Dermis microvascular lymphatic vessel endothelial cell (primary cell): ENCODE measurements at regions not wholly inside any gene's neighbourhood (a gene's known extent, or its start where the extent isn't known, plus 50 kb on each side); places are given as distances from the start of the nearest gene placed in this dataset.
A peak's percentile ranks its signal among the peaks of the same experiment; 100 is the strongest.

Source experiments
- DNase-seq, 2 donors: peaks; one replicate each; pipeline versions ENCODE4 v3.0.0 to v3.0.0-alpha.2; 2010; ENCODE audit warnings: low read depth in 2 of 2

DNA sequence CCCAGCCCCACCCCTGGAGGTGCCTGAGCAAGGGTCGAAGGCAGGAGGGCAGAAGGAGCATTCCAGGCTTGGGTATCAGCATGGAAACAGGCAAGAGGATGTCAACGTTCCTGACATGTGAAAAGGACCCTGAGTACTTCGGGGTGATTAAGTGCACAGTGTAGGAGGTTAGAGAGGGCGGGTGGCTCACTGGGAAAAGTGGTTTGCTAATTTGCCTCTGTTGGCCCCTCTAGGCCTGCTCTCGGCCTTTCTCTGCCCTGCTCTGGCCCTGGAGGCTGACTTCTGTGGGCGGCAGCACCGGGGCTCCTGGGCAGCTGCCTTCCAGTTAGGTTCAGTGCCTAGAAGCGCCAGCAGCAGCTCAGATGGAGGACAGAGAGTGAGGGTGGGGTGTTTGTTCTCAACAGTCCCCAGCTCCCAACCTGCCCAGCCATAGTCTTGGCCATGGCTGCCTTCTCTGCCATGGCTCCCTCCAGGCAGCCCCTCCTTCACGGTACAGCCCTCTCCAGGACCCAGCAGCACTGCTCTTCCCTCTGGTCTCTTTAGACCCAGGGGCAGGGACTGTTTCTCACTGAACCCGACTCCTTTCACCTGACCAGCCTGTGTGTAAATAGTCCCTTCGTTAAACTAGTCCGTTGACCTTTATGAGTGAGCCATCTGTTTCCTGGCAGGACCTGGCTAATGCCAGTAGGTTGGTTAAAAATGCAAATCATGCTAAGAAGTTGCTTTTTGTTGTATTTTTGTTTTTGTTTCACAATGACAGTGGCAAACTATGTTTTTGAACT is 107.1 kb upstream of the TPM1 start:
- peak in 1 of 2 donors; percentile 55 for DNase-seq

DNA sequence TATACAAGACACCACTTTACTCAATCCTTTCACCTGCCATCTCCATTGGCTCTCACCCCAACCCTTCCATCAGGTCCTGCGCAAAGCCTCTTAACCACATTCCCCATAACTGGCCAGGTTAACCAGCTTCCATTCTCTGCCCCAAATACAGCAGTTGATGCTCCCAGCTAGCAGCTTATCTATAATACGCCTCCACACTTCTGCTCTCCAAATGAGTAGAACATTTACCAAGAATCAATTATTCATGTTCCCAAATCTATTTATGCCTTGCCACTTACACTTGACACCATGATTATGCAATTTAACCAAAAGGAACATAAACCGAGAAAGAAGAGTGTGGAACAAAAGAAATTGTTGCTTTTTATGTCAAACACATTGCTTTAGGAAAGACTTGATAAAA is 103.7 kb upstream of the TPM1 start:
- no peak for DNase-seq

DNA sequence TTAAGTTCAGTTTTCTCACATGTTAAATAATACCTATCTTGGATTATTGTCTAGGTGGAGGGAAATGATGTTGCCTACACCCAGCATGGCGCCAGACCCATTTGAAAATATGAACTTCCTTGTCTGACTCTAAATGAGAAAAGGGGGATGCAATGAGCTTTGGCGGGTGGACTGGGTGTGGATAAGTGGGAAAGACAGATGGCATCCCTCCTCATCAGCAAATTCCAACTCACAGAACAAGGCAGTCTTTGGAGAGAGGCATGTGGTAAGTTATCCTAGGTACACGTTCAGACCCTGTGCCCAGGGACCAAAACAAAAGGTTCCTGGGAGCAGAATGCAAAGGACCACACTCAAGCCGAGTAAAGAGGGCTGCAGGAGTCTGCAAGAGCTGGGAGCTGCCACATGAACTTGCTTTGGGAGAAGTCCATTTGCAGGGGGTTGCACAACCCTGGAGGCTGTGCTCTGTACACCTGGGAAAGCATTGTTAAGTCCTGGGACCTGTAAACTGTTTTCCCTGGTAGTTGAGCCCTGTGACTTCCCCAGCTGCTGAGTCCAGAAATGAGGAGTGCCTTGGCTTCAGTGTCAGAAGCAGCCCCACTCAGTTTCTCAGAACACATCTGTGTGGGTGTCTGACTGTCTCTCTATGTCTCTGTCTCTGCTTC is 102.3 kb upstream of the TPM1 start:
- DNase-seq = no peak

DNA sequence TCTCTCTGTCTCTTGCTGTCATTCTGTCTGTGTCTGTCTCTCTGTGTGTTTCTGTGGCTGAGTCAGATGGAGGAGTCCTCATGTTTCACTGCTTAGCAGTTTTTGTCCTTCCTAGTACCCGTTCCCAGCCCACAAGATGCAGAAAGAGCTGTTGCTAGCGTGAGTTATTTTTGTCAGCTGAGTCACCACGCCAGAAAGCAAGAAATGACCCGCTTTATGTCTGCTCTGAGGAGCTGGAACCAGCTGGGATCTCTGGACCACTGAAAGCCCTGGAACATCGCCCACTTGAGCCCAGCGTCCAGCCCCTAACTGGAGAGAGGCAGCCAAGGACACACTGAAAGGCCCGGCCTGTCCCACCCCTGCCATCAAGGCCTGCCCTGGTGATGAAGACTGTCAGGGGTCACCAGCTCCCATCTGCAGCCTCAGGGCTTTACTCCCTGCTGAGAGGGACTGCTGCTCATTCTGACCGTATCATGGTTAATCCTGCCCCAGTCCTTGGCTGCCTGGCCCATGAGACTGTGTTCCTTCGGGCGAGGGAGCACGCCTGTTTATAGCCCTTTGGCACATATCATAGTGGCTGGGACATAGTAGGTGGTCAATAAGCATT is 101.7 kb upstream of the TPM1 start:
- peak in 1 of 2 donors; percentile 63 for DNase-seq

DNA sequence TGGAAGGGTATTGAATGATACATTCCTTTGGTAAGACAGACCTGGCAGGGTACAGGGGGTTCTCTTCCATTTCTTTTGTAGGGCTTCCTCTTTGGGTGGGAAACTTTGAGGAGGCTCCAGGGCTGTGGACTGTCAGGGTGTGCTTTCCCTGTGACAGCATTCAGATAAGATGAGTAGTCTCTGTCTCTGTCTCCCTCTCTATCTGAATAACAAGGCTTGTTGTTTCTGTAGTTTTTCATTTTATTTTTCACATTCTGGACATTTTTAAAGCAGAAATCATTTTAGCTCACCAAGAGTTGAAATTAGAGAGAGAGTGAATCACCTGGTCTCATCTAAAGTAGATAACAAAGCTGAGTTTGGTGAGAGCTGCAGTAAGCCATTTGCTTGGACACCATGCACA is 100.8 kb upstream of the TPM1 start:
- no peak for DNase-seq

DNA sequence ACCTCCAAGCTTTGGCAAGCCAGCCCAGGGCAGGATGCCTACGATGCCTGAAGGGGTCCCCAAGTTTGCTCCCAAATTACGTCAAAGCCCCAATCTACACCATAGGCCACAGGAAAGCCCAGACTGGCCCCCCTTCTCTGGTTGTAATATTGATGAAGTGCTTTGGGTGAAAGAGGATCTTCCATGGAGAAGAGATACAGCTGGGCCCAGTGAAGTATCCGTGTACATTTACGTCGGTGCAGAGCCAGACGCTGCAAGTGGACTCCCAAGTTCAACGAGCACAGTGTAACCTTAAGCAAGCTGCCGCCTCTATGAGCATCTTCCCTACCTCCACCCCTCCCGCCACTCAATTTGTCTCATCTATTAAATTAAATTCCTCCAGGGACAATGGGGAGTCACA is 100.1 kb upstream of the TPM1 start:
- no peak for DNase-seq

DNA sequence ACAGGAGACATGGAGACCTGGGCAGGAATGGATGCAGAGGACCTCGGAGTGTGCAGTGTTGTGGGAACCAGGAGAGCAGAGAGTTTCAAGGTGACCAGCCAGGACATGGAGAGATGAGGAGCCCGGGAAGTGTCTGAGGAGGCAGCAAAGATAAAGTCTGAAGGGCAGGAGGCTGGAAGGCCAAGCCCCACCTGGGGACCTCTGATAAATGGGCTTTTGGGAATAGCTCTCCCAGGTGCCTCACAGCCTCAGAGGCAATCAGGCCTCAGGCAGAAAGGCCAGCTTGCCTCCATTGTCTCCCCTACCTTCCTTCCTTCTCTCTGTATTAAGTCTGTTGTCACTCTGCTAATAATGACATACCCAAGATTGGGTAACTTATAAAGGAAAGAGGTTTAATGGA is 97.5 kb upstream of the TPM1 start:
- DNase-seq = no peak

DNA sequence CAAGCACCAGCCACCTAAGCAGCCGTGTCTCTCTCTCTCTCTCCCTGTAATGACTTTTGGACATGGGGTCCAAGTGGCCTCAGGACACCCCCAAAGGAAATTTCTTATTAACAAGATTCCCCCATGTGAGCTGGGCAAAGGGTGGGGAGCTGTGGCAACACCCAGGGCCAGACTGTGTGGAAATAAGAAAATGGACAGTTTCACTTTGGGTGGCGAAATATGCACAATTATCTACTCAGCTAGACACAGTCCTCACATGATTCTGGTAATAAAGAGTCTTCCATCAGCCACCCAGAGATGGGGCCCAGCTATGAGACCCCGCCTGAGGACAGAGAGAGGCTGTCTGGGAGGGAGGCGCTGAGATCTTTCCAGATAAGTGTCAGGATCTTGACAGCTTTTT is 96.8 kb upstream of the TPM1 start:
- DNase-seq = no peak

DNA sequence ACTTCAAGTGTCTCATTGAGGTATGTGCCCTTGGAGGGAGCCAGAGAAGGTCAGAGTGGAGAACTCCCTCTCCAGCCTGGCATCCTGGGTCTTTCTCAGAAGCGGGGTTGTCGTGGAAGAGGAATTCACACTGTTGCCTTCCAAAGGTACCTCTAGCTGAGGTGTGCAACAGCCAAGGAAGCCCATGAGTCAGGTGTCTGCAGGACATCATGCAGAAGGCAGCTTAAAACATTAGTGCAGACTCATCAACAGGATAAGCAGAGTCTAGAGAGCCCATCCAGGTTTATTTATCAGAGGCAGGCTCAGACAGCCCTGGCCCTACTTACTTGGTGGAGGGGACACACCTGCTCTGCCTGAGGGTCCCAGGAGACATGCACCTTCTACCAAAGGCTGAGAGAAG is 95.6 kb upstream of the TPM1 start:
- no peak for DNase-seq

DNA sequence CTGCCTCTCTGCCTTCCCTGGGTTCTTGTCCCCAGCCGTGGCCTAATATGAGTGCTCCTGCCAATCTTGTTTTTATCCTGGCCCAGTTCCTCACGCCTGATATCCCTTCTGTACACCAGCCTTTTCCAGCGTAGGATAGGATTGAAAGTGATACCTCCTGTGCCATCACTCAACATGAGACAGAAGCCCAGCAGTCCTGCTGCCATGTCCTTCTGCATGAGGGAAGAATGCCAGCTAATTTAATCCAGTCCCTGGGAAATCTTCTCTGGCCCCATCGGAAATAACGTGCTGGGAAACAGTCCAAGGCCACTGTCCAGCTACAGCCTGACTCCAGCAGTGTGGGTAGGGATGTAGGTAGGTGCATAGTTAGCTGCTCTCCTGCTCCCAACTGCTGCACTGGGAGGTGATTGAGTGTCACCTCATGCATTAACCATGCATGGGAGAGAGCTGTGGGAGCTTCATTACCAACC is 92.0 kb upstream of the TPM1 start:
- DNase-seq = peak; percentile 37 to 63

DNA sequence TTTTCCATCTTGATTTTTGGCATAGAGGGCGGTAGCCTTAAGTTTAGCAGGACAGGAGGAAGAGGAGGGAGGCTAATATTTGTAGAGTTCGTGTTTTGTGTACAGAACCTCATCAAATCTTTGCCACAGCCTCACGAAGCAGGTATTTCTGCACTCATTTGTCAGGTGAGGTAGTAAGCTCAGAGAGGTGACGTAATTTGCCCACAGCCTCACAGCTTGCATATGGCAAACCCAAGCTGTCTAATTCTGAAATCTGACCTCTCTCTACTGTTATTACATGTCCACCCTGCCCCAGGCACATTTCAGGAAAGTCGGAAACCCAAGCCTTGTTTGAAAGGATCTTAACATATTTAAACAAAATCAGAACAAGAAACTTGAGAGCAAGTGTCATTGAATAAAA is 91.1 kb upstream of the TPM1 start:
- no peak for DNase-seq

DNA sequence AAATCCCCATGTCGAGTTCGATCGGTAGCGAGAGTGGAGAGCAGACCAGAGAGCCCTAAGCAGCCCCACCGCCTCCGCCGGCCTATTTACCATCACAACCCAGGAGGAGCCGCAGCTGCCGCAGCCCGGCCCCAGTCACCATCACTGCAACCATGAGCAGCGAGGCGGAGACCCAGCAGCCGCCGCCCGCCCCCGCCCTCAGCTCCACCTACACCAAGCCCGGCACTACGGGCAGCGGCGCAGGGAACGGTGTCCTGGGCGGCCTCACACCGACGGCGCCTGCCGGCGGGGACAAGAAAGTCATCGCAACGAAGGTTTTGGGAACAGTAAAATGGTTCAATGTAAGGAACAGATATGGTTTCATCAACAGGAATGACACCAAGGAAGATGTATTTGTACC is 89.5 kb upstream of the TPM1 start:
- no peak for DNase-seq

DNA sequence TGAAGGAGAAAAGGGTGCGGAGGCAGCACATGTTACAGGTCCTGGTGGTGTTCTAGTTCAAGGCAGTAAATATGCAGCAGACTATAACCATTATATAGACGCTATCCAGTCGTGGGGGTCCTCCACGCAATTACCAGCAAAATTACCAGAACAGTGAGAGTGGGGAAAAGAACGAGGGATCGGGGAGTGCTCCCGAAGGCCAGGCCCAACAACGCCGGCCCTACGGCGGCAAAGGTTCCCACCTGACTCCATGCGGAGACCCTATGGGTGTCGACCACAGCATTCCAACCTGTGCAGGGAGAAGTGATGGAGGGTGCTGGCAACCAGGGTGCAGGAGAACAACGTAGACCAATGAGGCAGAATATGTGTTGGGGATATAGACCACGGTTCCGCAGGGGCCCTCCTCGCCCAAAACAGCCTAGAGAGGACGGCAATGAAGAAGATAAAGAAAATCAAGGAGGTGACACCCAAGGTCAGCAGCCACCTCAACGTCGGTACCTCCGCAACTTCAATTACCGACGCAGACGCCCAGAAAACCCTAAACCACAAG is 89.0 kb upstream of the TPM1 start:
- DNase-seq = no peak

DNA sequence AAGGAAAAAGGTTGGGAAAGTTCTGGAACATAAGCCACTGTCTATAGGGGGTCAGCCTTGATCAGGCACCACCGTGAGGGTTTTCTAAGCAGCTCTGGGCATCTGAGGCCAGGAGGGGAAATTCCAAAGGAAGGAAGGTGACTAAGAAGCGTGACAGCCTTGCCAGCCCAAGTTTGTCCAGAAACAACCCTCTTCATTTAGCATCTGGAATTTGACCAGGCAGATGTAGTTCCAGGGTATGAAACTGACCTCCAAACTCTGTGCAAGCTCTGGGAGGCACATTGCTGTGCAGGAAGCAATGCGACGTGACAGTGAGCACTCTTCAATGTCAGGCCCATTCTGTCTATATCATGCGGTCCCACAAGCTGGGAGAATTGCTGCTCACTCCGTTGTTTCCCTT is 85.4 kb upstream of the TPM1 start:
- DNase-seq = peak in 1 of 2 donors; percentile 81

DNA sequence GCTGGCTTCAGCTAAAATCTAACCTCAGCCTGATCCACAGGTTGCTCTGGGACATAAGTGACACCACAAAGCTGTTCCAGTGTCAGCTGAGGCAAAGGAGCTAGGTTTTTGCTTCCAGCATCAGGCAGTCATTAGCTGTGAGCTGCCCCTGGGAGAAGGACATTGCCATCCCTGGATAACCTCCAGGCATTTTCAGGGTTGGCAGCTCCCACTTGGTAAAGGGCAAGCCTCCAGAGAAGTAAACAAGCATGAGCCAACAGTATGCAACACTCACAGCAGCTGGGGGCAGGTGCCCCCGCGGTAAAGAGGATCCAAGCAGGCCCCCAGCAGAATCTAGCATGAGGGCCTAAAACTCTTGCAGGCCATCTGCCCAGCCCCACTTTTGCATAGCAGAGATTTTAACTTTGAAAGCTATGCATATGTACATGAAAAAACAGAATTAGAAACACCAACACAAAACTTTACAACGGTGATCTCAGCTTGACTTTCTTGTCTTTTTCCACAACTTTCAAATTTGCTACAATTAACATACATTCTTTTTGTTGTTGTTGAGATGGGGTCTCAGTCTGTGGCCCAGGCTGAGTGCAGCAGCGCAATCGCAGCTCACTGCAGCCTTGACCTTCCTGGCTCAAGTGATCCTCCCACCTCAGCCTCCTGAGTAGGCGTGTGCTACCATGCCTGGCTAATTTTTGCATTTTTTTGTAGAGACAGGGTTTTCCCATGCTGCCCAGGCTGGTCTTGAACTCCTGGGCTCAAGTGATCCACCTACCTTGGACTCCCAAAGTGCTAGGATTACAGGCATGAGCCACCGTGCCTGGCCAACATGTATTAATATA is 83.8 kb upstream of the TPM1 start:
- DNase-seq = no peak

DNA sequence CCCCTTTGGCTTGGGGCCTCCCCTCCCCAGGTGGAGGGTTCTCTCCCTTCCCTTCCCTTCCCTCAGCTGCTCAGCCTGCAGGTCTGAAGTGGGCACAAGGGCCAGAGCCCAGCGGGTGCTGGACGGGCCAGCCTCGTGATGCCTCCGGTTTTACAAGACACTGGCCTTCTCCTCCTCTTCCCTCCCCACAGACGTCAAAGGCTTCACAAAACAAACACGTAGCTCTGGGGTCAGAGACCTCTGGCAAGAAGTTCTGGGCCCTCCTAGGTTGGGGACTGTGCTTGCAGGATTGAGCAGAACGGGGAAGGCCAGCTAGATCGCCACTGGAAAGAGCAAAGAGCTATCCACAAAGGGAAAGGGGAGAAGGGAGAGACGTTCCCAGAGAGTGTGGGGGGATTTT is 81.4 kb upstream of the TPM1 start:
- no peak for DNase-seq

DNA sequence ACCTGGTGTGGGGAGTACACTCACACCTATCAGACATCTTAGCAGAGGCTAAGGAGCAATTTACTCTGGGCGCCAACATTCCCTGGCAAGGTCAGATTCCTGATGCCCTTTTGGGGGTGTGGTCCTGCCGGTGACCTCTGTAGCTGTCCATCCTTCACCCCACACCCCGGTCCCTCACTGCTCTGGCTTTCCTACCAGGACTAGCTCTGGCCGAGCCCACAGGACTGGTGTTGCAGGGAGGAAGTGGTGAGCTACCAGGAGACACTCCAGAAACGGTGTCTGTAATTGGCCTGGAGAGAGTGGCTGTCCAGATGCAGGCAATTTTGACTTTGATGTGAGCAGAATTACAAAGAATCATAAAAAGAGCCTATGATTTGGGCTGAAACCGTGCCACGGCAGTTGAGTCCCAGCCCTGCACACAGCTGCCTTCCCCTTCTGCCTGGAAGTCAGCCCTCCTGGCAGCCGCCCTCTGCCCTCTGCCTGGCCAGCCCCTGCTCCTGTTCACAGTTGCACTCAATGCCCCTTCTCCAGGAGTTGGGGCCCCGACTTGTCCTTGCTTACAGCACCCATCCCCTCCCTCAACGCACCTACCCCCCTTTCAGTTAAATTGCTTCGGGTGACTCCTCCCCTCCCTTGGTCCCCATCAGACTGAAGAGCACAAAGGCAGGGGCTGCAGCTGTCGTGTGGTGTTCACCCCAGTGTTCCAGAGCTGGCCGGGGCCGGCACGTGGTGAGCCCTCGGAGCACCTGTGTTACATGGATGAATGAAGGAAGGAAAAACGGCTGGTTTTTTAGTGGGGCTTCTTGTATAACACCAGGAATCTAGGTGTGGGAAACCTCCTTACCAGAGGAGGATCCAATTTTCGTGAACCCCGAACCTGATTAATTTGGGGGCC is 80.2 kb upstream of the TPM1 start:
- no peak for DNase-seq

DNA sequence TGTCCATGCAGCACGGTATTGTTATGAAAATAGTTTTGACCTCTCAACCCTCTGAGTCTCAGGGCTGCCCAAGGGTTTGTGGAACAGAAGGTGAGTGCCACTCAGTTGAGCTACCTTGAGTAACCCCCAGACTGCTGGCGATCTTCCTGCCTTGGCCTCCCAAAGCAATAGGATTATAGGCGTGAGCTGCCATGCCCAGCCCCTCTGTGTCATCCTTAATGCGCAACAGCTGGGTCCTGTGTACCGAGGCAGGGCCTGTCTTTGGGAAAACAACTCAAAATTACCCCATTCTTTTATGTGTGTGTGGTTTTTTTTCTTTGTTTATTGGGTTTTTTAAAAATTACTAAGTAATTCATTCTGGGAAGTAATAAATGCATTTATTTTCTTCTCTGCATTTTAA is 78.3 kb upstream of the TPM1 start:
- DNase-seq = no peak

DNA sequence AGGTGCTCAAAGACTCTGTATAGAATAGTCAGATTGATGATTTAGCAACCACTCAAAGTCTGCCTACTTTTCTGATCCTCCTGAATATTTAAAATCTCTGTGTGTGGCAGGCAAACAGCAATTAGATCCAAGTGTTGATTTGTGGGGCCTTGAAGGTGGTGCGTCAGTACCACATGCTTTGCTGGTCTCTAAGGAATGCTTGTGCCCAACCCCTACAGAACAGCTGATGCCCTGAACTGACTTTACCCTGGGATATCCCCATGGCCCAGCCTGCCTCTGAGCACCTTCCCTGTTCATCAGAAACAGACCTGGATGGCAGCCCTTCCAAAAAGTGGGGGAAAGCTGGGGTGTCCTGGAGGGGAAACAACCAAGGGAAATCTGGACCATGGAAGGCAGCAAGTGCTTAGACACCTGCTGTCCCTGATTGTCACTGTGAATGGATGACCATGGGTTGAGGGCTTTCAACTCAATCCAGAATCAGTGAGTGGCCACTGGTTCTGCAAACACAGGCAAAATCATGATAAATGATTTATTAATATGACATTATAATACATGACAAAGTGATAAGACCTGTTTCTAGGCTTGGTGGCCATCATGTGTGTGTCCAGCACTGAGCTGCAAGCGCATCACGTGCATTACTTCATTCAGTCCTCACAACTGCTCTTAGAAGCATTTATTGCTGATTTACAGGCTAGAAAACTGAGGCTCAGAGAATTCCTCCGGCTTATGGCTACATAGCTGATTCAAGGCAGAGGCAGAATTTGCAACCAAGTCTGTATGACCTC is 76.1 kb upstream of the TPM1 start:
- no peak for DNase-seq

DNA sequence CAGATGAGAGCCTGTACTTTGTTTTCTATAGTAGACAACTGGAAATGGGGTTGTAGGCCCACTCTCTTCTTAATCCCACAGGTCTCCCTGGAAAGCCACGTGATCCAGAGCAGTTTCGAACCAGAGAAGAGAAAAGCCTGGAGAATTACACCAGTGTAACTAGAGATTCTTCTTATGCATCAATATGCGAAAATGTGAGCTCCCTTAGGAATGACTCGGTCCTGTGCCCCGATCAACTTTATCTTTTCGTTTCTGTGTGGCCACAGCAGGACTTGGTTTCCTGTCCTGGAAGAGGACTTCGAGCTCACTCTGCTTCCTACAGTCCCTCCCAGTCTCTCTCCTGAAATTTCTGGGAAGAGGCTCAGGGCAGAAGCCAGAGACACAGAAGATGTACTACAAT is 73.8 kb upstream of the TPM1 start:
- DNase-seq = no peak
